Neural crest cell (in vitro differentiated cells): ENCODE measurements at regions not wholly inside any gene's neighbourhood (a gene's known extent, or its start where the extent isn't known, plus 50 kb on each side); places are given as distances from the start of the nearest gene placed in this dataset.
A peak's percentile ranks its signal among the peaks of the same experiment; 100 is the strongest.

ENCODE experiments used
- DNase-seq: peaks from one replicate; pipeline ENCODE4 v3.0.0; 2021; ENCODE audit warnings: low read depth, mixed read lengths, low spot score
- H3K27ac Mint-ChIP-seq: one replicate; pipeline ENCODE4 v1.8.0; 2021; ENCODE audit warnings: mild to moderate bottlenecking, mixed read lengths; ENCODE audit not compliant: unreplicated experiment
- H3K27me3 Mint-ChIP-seq: 2 replicates; pipeline ENCODE4 v1.8.0; 2021; ENCODE audit warnings: low read depth, mild to moderate bottlenecking, mixed read lengths
- H3K36me3 Mint-ChIP-seq: 2 replicates; pipeline ENCODE4 v1.8.0; 2021; ENCODE audit warnings: low read depth, mild to moderate bottlenecking, mixed read lengths
- H3K4me1 Mint-ChIP-seq: 2 replicates; pipeline ENCODE4 v1.8.0; 2021; ENCODE audit warnings: mixed read lengths
- H3K4me3 Mint-ChIP-seq: one replicate; pipeline ENCODE4 v1.8.0; 2021; ENCODE audit warnings: mild to moderate bottlenecking, mixed read lengths
- H3K9me3 Mint-ChIP-seq: 2 replicates; pipeline ENCODE4 v1.8.0; 2021; ENCODE audit warnings: mixed read lengths
- TF ChIP-seq, protein P1 (sequence below): fragments of 200-600 bp; sonication (generic); conservative IDR thresholded peaks from 2 replicates; pipeline ENCODE4 v1.5.0; 2021; ENCODE audit warnings: antibody characterized with exemption, mild to moderate bottlenecking

DNA sequence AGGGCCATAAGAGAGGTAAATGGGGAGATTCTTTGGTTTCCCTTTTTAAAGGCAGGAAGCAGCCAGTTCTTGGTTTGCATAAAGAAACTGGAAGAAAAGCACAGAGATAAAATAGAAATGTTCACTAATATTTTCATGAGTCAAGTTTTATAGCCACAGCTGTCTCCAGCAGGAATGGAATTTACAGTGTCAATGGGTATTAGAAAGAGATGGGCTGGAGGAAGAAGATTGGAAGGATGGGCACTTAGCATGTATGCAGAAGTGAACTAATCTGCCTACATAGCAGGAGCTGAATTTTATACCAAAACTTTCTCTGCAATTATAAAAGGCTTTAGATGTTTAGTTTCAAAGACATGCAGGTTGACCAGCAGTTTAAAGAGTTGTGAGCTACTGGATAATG is 521.9 kb upstream of the GOLIM4 start:
- Mint-ChIP-seq H3K4me3 (no peak overlapping the region), H3K9me3 (no peaks in the 10 kb centered on the region), H3K27me3 (no peaks in the 10 kb centered on the region), H3K36me3 (no peaks in the 10 kb centered on the region), H3K4me1 (peaks cover 37% of the 10 kb centered on the region), H3K27ac (no peak overlapping the region)
- TF ChIP-seq, protein P1, sequence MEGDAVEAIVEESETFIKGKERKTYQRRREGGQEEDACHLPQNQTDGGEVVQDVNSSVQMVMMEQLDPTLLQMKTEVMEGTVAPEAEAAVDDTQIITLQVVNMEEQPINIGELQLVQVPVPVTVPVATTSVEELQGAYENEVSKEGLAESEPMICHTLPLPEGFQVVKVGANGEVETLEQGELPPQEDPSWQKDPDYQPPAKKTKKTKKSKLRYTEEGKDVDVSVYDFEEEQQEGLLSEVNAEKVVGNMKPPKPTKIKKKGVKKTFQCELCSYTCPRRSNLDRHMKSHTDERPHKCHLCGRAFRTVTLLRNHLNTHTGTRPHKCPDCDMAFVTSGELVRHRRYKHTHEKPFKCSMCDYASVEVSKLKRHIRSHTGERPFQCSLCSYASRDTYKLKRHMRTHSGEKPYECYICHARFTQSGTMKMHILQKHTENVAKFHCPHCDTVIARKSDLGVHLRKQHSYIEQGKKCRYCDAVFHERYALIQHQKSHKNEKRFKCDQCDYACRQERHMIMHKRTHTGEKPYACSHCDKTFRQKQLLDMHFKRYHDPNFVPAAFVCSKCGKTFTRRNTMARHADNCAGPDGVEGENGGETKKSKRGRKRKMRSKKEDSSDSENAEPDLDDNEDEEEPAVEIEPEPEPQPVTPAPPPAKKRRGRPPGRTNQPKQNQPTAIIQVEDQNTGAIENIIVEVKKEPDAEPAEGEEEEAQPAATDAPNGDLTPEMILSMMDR = no peak
- no peak for DNase-seq

DNA sequence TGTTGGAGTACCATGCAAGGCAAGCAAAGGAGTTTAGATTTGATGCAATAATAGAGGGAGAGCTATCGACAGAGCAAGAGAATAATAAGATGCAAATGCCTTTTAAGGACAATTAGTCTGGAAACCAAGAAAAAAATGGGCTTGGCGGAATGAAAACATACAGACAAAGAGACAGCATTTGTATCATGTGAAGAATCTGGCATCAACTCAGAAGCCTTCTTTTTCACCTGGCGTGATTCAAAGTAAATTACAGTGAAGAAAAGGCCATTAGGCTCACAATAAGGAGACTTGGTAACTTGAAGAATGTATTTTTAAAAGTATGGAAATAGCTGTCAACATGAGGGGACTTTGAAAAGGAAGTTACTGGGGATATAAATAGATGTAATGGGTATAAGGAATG is 521.2 kb upstream of the GOLIM4 start:
- Mint-ChIP-seq H3K4me1 (peaks cover 36% of the 10 kb centered on the region), H3K4me3 (no peak overlapping the region)

DNA sequence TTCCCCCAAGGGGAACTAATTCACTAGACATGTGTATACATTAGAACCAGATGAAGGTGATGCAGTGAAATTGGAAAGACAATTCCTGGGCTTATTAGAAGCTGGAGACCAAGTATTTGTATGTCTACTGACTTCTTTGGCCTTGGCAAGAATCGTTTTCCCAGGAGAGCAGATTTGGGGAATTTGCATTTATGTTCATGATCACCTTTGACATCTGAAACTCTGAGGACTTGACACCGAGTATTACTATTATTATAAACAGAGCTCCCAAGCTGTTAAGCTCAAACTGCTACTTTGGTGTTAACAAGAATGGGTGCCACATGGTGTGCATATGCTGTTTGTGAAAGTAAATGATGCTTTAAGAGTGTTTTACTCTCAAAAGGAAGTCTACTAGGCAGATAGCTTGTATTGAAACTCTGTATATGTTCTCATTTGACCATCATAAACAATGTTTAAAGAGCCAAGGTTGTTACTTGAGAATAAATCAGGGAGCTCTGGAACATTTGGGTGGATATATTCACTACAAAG is 519.8 kb upstream of the GOLIM4 start:
- H3K36me3 Mint-ChIP-seq = no peaks in the 10 kb centered on the region
- H3K27me3 Mint-ChIP-seq = no peaks in the 10 kb centered on the region
- no peak overlapping the region for H3K27ac Mint-ChIP-seq
- H3K4me3 Mint-ChIP-seq = no peak overlapping the region
- TF ChIP-seq, protein P1 = no peak
- H3K4me1 Mint-ChIP-seq = peaks cover 32% of the 10 kb centered on the region
- DNase-seq = no peak
- no peaks in the 10 kb centered on the region for H3K9me3 Mint-ChIP-seq

More for the DNA sequence above, 521.2 kb upstream of the GOLIM4 start:
- no peak for DNase-seq
- H3K27me3 Mint-ChIP-seq = no peaks in the 10 kb centered on the region
- no peaks in the 10 kb centered on the region for H3K36me3 Mint-ChIP-seq
- H3K9me3 Mint-ChIP-seq = no peaks in the 10 kb centered on the region
- H3K27ac Mint-ChIP-seq = peak overlapping the region; percentile 21
- TF ChIP-seq, protein P1 = no peak

DNA sequence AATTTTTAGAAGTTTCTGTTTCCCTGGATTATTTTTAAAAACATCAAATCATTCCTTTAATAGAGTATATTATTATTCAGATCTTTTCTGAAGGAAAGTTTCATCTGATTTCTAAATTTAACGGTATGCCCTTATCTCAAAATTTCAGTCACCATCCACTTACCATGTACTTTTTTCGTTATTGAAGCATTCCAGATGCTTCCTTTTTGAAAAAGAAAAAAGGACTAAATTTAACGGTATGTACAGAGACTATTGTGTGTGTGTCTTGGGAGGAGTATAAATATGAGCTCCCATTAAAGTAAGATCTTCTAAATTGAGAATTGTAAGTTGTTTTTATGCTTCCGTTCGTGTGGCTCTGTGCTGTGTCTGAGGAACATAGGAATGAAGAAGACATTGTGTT is 517.4 kb upstream of the GOLIM4 start:
- Mint-ChIP-seq H3K36me3 (no peaks in the 10 kb centered on the region), H3K27me3 (no peaks in the 10 kb centered on the region), H3K9me3 (no peaks in the 10 kb centered on the region), H3K4me3 (no peak overlapping the region), H3K27ac (no peak overlapping the region), H3K4me1 (peaks cover 32% of the 10 kb centered on the region)
- TF ChIP-seq, protein P1 = no peak
- DNase-seq = no peak

DNA sequence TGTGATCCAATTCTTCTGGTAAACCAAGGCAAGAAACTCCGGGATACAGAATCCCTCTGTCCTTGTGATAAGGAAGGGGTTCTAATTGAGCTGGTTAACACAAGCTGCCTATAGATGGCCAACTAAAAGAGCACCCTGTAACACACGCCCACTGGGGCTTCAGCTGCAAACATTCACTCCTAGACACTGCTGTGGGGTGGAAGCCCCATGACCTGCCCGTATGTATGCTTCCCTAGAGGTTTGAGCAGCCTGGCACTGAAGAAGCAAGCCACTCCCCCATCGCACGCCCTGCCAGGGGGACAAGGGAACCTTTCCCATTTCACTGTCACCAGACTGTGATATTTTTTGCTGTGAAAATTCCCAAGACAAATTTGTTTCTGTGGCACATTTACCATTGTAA is 516.9 kb upstream of the GOLIM4 start:
- H3K27me3 Mint-ChIP-seq = no peaks in the 10 kb centered on the region
- DNase-seq = no peak
- TF ChIP-seq, protein P1 = no peak
- no peaks in the 10 kb centered on the region for H3K9me3 Mint-ChIP-seq
- H3K4me1 Mint-ChIP-seq = peaks cover 32% of the 10 kb centered on the region
- H3K36me3 Mint-ChIP-seq = no peaks in the 10 kb centered on the region
- no peak overlapping the region for H3K27ac Mint-ChIP-seq
- no peak overlapping the region for H3K4me3 Mint-ChIP-seq

DNA sequence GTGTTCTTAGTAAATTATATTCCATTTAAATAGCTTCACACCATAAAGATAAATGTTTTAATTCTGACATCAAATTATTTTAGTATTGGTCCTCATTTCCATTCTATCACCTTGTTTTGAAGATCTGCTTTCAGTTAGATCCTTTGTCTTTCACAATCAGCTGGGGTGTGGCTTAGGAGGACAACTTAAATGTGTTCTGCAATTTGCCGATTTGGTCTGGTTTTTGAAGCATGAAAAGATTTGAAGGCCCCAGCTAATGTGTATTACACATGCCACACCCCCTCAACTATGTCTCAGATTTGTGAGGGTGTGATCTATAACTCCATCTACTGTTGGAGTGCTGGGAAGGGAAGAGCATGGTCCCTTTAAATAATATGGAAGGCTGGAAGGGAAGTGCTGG is 516.1 kb upstream of the GOLIM4 start:
- Mint-ChIP-seq H3K27me3 (no peaks in the 10 kb centered on the region), H3K9me3 (no peaks in the 10 kb centered on the region)
- no peak for DNase-seq

More for the DNA sequence above, 516.1 kb upstream of the GOLIM4 start:
- H3K27ac Mint-ChIP-seq = no peak overlapping the region
- no peak overlapping the region for H3K4me3 Mint-ChIP-seq
- H3K4me1 Mint-ChIP-seq = peaks cover 23% of the 10 kb centered on the region
- TF ChIP-seq, protein P1 = no peak
- no peaks in the 10 kb centered on the region for H3K36me3 Mint-ChIP-seq
